HPDE6-E6E7 (cell line): ENCODE measurements at regions not wholly inside any gene's neighbourhood (a gene's known extent, or its start where the extent isn't known, plus 50 kb on each side); places are given as distances from the start of the nearest gene placed in this dataset.

ENCODE experiments used
- DNase-seq: peaks from one replicate; pipeline ENCODE4 v3.0.0; 2011; ENCODE audit warnings: missing footprints; ENCODE audit errors: extremely low spot score

DNA sequence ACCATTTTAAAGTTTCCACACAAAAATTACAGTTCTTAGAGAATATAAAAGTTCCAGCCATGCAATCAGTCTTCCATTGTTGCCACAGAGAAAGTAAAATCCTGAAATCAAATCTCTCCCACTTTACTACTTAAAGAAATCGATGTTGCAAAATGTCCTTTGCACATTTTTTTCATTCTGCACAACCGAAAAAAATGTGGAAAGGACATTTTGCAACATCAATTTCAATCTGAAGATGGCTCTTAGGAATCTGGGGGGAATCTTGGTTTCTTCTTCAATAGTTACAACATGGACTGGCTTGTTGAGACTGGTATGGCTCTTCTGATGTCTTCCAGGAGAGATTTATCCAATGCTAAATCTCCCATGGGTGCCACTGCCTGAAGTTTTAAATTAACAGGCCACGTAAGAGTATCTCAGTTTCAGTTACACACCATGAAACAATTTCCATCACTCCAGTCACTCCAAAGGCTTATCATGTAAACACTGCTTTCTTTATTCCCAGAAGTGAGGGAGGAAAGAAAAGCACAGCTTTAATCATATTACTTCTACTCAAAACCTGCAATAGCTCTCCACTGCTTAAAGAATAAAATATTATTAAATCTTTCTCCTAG lies 55.8 kb upstream of the CTNNB1 start:
- DNase-seq, result no peak

DNA sequence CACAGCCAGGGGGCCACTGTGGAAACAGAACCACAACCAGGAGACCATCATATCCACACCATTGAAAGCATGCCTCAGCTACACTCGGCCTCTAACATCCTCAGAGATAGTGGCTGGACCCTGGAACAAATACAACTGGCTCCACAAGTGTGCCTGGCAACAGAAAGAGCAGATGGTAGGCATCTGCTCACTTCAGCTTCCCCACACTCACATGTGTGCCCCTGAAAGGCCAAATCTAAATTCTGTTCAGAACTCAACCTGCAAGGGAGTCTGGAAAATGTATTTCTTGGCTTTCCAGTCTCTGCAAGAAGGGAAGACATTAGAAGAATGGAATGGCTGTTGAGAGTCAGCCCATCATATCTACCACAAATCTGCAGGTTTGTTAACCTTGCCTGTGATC lies 54.7 kb upstream of the CTNNB1 start:
- DNase-seq, result no peak

DNA sequence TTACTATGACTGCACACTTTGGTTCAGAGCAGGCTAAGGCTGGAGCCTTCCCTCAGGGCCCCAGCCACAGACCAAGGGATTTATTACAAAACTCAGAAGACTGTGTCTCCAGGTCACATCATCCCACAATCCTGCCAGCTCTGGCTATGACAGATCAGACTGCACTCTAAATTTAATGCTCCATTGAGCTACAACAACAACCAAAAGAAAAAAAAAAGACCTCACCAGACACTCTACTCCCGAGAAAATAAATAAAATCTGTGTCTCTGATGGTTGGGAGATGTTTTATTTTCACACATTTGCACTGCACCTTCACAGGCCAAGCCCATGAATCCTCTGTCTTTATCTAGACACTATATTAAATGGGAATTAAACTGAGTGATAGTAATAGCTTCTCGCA lies 50.8 kb upstream of the CTNNB1 start:
- DNase-seq, result no peak

DNA sequence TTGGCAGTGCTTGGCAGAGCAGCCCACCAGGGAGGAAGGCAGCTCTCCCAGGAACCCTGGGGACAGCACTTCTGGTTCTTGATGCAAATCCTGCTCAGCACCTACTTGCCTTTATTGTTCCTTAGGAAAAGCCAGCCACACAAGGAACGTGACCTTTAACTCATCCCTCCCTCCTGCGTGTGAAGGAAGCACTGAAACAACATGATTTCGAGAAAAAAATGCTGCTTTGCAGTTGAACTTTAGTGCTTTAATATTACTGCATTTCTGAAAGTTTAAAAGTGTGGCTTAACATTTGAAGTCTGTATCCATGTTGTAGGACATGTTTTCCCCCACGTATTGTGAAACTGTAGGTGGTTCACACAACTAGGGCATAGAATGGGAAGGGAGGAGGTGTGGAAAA lies 50.4 kb upstream of the CTNNB1 start:
- no peak for DNase-seq
